Activated naive CD8-positive, alpha-beta T cell treated with anti-CD3 and anti-CD28 coated beads, Interleukin-2, amount 50 U/mL, for 24 hours (primary cell): ENCODE measurements at regions not wholly inside any gene's neighbourhood (a gene's known extent, or its start where the extent isn't known, plus 50 kb on each side); places are given as distances from the start of the nearest gene placed in this dataset.

Source experiments
- ATAC-seq: fragments of 150-1000 bp; cut with Tn5 transposase; one replicate; pipeline ENCODE4 v1.10.0; 2021
- DNase-seq: peaks from one replicate; pipeline ENCODE4 v3.0.0; 2021
- H3K27ac Mint-ChIP-seq: one replicate; pipeline ENCODE4 v1.8.0; 2021; ENCODE audit warnings: mild to moderate bottlenecking, mixed read lengths
- H3K27me3 Mint-ChIP-seq: one replicate; pipeline ENCODE4 v1.8.0; 2021; ENCODE audit warnings: mixed read lengths
- H3K36me3 Mint-ChIP-seq: one replicate; pipeline ENCODE4 v1.8.0; 2021; ENCODE audit warnings: low read depth, mixed read lengths
- H3K4me1 Mint-ChIP-seq: one replicate; pipeline ENCODE4 v1.8.0; 2021; ENCODE audit warnings: mixed read lengths
- H3K4me3 Mint-ChIP-seq: one replicate; pipeline ENCODE4 v1.8.0; 2021; ENCODE audit warnings: mild to moderate bottlenecking, moderate library complexity, mixed read lengths
- H3K9me3 Mint-ChIP-seq: one replicate; pipeline ENCODE4 v1.8.0; 2021; ENCODE audit warnings: mixed read lengths

- ATAC-seq, result no peak
- Mint-ChIP-seq H3K4me1 (peaks cover 29% of the 10 kb centered on the region), H3K27ac (peak overlapping the region; percentile 4), H3K36me3 (peaks cover 2% of the 10 kb centered on the region), H3K9me3 (no peaks in the 10 kb centered on the region), H3K27me3 (no peaks in the 10 kb centered on the region), H3K4me3 (no peak overlapping the region)
- no peak for DNase-seq
Measured at GRCh38 chr10:110399106-110399964, 94.6 kb upstream of the SMNDC1 start.

GRCh38 chr10:110399965-110400933 is 95.5 kb upstream of the SMNDC1 start:
- Mint-ChIP-seq H3K27me3 (no peaks in the 10 kb centered on the region), H3K4me1 (peaks cover 23% of the 10 kb centered on the region), H3K4me3 (no peak overlapping the region), H3K9me3 (no peaks in the 10 kb centered on the region), H3K36me3 (no peaks in the 10 kb centered on the region), H3K27ac (no peak overlapping the region)
- DNase-seq (no peak), ATAC-seq (no peak)

- DNase-seq (no peak), ATAC-seq (no peak)
- H3K4me3 Mint-ChIP-seq, result no peak overlapping the region
- H3K36me3 Mint-ChIP-seq, result no peaks in the 10 kb centered on the region
- peaks cover 4% of the 10 kb centered on the region for H3K27me3 Mint-ChIP-seq
- no peak overlapping the region for H3K27ac Mint-ChIP-seq
- H3K9me3 Mint-ChIP-seq, result no peaks in the 10 kb centered on the region
- peaks cover 10% of the 10 kb centered on the region for H3K4me1 Mint-ChIP-seq
Measured at GRCh38 chr10:110401401-110402076, 96.2 kb upstream of the DUSP5 start.

GRCh38 chr10:110402077-110402416 is 95.7 kb upstream of the DUSP5 start:
- no peak overlapping the region for H3K27ac Mint-ChIP-seq
- peaks cover 10% of the 10 kb centered on the region for H3K4me1 Mint-ChIP-seq
- no peaks in the 10 kb centered on the region for H3K36me3 Mint-ChIP-seq
- no peaks in the 10 kb centered on the region for H3K9me3 Mint-ChIP-seq
- H3K4me3 Mint-ChIP-seq, result no peak overlapping the region
- DNase-seq (no peak), ATAC-seq (no peak)
- peaks cover 8% of the 10 kb centered on the region for H3K27me3 Mint-ChIP-seq

GRCh38 chr10:110403593-110403992 is 94.1 kb upstream of the DUSP5 start:
- peaks cover 11% of the 10 kb centered on the region for H3K4me1 Mint-ChIP-seq
- no peak for ATAC-seq
- no peak overlapping the region for H3K27ac Mint-ChIP-seq
- peaks cover 11% of the 10 kb centered on the region for H3K27me3 Mint-ChIP-seq
- H3K9me3 Mint-ChIP-seq, result no peaks in the 10 kb centered on the region
- H3K36me3 Mint-ChIP-seq, result no peaks in the 10 kb centered on the region
- no peak for DNase-seq
- H3K4me3 Mint-ChIP-seq, result no peak overlapping the region

- ATAC-seq (no peak), DNase-seq (no peak)
- Mint-ChIP-seq H3K9me3 (no peaks in the 10 kb centered on the region), H3K4me3 (no peak overlapping the region), H3K27me3 (peaks cover 11% of the 10 kb centered on the region), H3K4me1 (peaks cover 10% of the 10 kb centered on the region), H3K27ac (no peak overlapping the region), H3K36me3 (no peaks in the 10 kb centered on the region)
Measured at GRCh38 chr10:110404413-110404812, 93.3 kb upstream of the DUSP5 start.

- Mint-ChIP-seq H3K27me3 (peaks cover 11% of the 10 kb centered on the region), H3K27ac (no peak overlapping the region), H3K9me3 (no peaks in the 10 kb centered on the region), H3K36me3 (no peaks in the 10 kb centered on the region), H3K4me3 (no peak overlapping the region), H3K4me1 (peaks cover 14% of the 10 kb centered on the region)
- DNase-seq (no peak), ATAC-seq (no peak)
Measured at GRCh38 chr10:110404825-110405224, 92.9 kb upstream of the DUSP5 start.

GRCh38 chr10:110405380-110405779 is 92.3 kb upstream of the DUSP5 start:
- Mint-ChIP-seq H3K4me3 (no peak overlapping the region), H3K4me1 (peaks cover 20% of the 10 kb centered on the region), H3K27ac (no peak overlapping the region), H3K36me3 (no peaks in the 10 kb centered on the region), H3K9me3 (no peaks in the 10 kb centered on the region), H3K27me3 (peaks cover 11% of the 10 kb centered on the region)
- no peak for DNase-seq
- no peak for ATAC-seq

- H3K4me1 Mint-ChIP-seq, result peaks cover 37% of the 10 kb centered on the region
- DNase-seq (no peak), ATAC-seq (no peak)
- peaks cover 11% of the 10 kb centered on the region for H3K27me3 Mint-ChIP-seq
- no peak overlapping the region for H3K4me3 Mint-ChIP-seq
- no peaks in the 10 kb centered on the region for H3K36me3 Mint-ChIP-seq
- H3K9me3 Mint-ChIP-seq, result no peaks in the 10 kb centered on the region
- peak overlapping the region; percentile 2 for H3K27ac Mint-ChIP-seq
Measured at GRCh38 chr10:110407301-110408170, 90.2 kb upstream of the DUSP5 start.

- Mint-ChIP-seq H3K36me3 (peaks cover 1% of the 10 kb centered on the region), H3K4me1 (peaks cover 45% of the 10 kb centered on the region), H3K4me3 (no peak overlapping the region), H3K27me3 (peaks cover 11% of the 10 kb centered on the region), H3K27ac (no peak overlapping the region), H3K9me3 (no peaks in the 10 kb centered on the region)
- DNase-seq (no peak), ATAC-seq (no peak)
Measured at GRCh38 chr10:110408203-110408871, 89.4 kb upstream of the DUSP5 start.

- H3K36me3 Mint-ChIP-seq, result peaks cover 1% of the 10 kb centered on the region
- peaks cover 51% of the 10 kb centered on the region for H3K4me1 Mint-ChIP-seq
- ATAC-seq, result no peak
- H3K27me3 Mint-ChIP-seq, result peaks cover 11% of the 10 kb centered on the region
- no peaks in the 10 kb centered on the region for H3K9me3 Mint-ChIP-seq
- no peak overlapping the region for H3K27ac Mint-ChIP-seq
- no peak for DNase-seq
- no peak overlapping the region for H3K4me3 Mint-ChIP-seq
Measured at GRCh38 chr10:110408943-110409342, 88.8 kb upstream of the DUSP5 start.

GRCh38 chr10:110409488-110409887 is 88.2 kb upstream of the DUSP5 start:
- Mint-ChIP-seq H3K4me1 (peaks cover 57% of the 10 kb centered on the region), H3K27me3 (peaks cover 11% of the 10 kb centered on the region), H3K36me3 (peaks cover 1% of the 10 kb centered on the region), H3K9me3 (no peaks in the 10 kb centered on the region), H3K27ac (no peak overlapping the region), H3K4me3 (no peak overlapping the region)
- ATAC-seq (no peak), DNase-seq (no peak)

- Mint-ChIP-seq H3K9me3 (no peaks in the 10 kb centered on the region), H3K36me3 (peaks cover 1% of the 10 kb centered on the region), H3K4me3 (no peak overlapping the region), H3K27me3 (peaks cover 11% of the 10 kb centered on the region), H3K27ac (no peak overlapping the region), H3K4me1 (peaks cover 61% of the 10 kb centered on the region)
- ATAC-seq (no peak), DNase-seq (no peak)
Measured at GRCh38 chr10:110409926-110410325, 87.8 kb upstream of the DUSP5 start.
